ENCODE measurements at regions not wholly inside any gene's neighbourhood (a gene's known extent, or its start where the extent isn't known, plus 50 kb on each side); places are given as distances from the start of the nearest gene placed in this dataset.
"Not testable (repeated sequence)": the region's sequence is repeated elsewhere in the genome, so short reads cannot be mapped to it uniquely, and the experiment has no call there.

GRCh38 chr11:45000918-45001317 lies 50.2 kb upstream of the TP53I11 start:
- DNase-seq = no peak

- no peak for DNase-seq
Measured at GRCh38 chr11:45001466-45002165, 50.9 kb upstream of the TP53I11 start.

GRCh38 chr11:45005106-45005505 lies 54.4 kb upstream of the TP53I11 start:
- no peak for DNase-seq

- no peak for DNase-seq
Measured at GRCh38 chr11:45007011-45007410, 56.3 kb upstream of the TP53I11 start.

GRCh38 chr11:45015983-45016382 lies 65.3 kb upstream of the TP53I11 start:
- not testable (repeated sequence) for DNase-seq

- DNase-seq = not testable (repeated sequence)
Measured at GRCh38 chr11:45016446-45016845, 65.8 kb upstream of the TP53I11 start.

GRCh38 chr11:45017329-45017728 lies 66.6 kb upstream of the TP53I11 start:
- no peak for DNase-seq

GRCh38 chr11:45021001-45021400 lies 70.3 kb upstream of the TP53I11 start:
- DNase-seq = no peak

GRCh38 chr11:45021692-45022141 lies 71.0 kb upstream of the TP53I11 start:
- DNase-seq = no peak

- no peak for DNase-seq
Measured at GRCh38 chr11:45022294-45023064, 71.8 kb upstream of the TP53I11 start.

GRCh38 chr11:45023065-45023365 lies 72.3 kb upstream of the TP53I11 start:
- DNase-seq = no peak

- DNase-seq = no peak
Measured at GRCh38 chr11:45024316-45024715, 73.6 kb upstream of the TP53I11 start.

- no peak for DNase-seq
Measured at GRCh38 chr11:45024846-45025588, 74.3 kb upstream of the TP53I11 start.

GRCh38 chr11:45025716-45026492 lies 75.2 kb upstream of the TP53I11 start:
- DNase-seq = peak; percentile 19

- no peak for DNase-seq
Measured at GRCh38 chr11:45026835-45027234, 76.2 kb upstream of the TP53I11 start.

GRCh38 chr11:45027312-45027711 lies 76.6 kb upstream of the TP53I11 start:
- no peak for DNase-seq

- DNase-seq = no peak
Measured at GRCh38 chr11:45028911-45029682, 78.4 kb upstream of the TP53I11 start.

GRCh38 chr11:45030778-45031177 lies 80.1 kb upstream of the TP53I11 start:
- no peak for DNase-seq

GRCh38 chr11:45031912-45032519 lies 81.3 kb upstream of the TP53I11 start:
- no peak for DNase-seq

GRCh38 chr11:45035413-45035812 lies 84.7 kb upstream of the TP53I11 start:
- no peak for DNase-seq

- DNase-seq = no peak
Measured at GRCh38 chr11:45036010-45036409, 85.3 kb upstream of the TP53I11 start.

GRCh38 chr11:45036733-45037132 lies 86.0 kb upstream of the TP53I11 start:
- DNase-seq = no peak
